Fibroblast of pulmonary artery (primary cell): ENCODE measurements at regions not wholly inside any gene's neighbourhood (a gene's known extent, or its start where the extent isn't known, plus 50 kb on each side); places are given as distances from the start of the nearest gene placed in this dataset.

Experiments used
- DNase-seq: peaks from one replicate; pipeline ENCODE4 v3.0.0-alpha.2; 2010; ENCODE audit warnings: low read depth
- H3K4me3 ChIP-seq: replicated peaks from 2 replicates; pipeline ENCODE4 v1.5.1; 2011; ENCODE audit warnings: low read depth, mild to moderate bottlenecking, control low read depth, low read length, moderate library complexity
- TF ChIP-seq, protein P1 (sequence below): IDR thresholded peaks from 2 replicates; pipeline ENCODE4 v1.5.1; 2011; ENCODE audit warnings: mild to moderate bottlenecking, control low read depth, low read length, inconsistent platforms; ENCODE audit errors: missing control alignments

DNA sequence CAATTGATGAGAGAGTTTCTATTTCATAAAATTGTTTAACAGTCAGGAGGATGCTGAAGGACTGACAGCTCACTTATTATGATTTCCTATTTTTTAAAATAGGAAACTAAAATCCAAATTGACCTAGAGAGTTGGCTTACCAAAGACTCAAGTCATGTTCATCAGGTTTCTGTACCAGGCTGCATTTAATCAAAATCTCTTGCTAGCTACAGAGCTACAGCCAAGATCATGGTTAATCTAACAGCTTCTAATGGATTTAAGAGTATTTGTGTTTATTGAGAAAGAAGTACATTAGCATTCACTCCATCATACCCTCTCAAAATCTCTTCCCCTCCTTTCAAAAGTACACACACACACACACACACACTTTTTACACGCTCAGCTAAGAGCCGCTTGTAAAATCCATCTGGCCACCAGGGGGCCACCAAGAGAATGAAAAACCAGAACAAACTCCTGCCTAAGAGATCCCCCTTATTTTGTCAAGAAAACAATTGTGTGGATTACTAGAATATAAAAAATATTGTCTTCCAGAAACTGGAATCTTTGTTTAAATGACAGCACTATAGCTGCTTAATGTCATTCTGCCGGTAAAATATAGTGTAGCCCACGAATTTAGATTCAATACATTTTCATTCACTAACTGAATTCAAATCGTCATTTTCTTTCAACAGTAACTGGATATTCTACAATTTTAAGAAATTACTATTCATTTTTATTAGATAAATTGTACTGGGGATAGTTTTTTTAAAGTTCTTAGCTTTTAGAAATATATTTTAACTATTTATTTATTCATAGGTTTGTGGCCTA, 334.0 kb downstream of the BTG1 start:
- DNase-seq = peak; percentile 82
- H3K4me3 ChIP-seq = no peak overlapping the region
- TF ChIP-seq, protein P1, sequence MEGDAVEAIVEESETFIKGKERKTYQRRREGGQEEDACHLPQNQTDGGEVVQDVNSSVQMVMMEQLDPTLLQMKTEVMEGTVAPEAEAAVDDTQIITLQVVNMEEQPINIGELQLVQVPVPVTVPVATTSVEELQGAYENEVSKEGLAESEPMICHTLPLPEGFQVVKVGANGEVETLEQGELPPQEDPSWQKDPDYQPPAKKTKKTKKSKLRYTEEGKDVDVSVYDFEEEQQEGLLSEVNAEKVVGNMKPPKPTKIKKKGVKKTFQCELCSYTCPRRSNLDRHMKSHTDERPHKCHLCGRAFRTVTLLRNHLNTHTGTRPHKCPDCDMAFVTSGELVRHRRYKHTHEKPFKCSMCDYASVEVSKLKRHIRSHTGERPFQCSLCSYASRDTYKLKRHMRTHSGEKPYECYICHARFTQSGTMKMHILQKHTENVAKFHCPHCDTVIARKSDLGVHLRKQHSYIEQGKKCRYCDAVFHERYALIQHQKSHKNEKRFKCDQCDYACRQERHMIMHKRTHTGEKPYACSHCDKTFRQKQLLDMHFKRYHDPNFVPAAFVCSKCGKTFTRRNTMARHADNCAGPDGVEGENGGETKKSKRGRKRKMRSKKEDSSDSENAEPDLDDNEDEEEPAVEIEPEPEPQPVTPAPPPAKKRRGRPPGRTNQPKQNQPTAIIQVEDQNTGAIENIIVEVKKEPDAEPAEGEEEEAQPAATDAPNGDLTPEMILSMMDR = peak; percentile 82

DNA sequence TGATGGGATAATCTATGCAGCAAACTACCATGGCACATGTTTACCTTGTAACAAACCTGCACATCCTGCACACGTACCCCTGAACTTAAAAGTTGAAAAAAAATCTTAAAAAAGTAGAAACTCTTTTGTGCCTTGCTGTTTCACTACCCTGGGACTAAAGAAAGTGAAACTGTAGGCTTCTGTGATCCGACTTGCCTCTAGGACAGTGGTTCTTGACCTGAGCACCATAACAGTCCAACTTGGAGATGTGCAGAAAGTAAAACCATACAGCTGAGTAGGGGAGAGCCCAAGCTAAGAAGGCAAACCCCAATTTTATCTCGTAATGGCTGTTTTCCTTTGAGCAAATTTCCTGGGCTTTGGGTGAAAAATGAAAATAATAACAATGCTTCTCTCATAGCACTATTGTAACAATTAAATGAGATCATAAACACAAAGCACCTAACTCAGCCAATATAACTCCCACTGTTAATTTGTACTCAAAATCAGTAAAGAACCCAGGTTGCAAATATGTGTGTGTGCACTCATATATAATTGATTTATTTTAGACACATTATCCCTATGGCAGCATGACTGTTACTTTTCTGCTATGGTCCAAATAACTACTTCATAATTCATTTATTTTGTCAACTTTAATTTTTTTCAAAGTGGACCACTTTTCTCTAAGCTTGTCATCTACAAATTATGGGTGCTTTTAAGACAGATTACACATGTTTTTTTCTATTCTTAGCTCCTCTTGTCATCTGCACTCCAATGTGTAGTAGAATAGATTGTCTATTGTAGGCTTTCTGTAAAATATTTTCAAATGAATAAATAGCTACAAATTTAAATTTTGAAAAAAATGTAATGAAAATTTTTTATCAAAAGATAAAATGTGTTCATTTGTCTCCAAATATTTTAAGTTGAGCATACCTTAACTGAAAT, 334.9 kb downstream of the BTG1 start:
- no peak for DNase-seq
- no peak overlapping the region for H3K4me3 ChIP-seq
- TF ChIP-seq, protein P1 = no peak

DNA sequence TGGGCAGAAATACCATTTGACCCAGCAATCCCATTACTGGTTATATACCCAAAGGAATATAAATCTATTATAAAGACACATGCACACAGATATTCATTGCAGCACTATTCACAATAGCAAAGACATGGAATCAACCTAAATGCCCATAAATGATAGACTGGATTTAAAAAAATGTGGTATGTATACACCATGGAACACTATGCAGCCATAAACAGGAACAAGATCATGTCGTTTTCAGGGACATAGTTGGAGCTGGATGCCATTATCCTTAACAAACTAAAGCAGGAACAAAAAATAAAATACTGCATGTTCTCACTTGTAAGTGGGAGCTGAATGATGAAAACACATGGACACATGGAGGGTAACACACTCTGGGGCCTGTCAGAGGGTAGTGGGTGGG, 335.6 kb downstream of the BTG1 start:
- no peak for DNase-seq
- TF ChIP-seq, protein P1 = no peak
- H3K4me3 ChIP-seq = no peak overlapping the region

DNA sequence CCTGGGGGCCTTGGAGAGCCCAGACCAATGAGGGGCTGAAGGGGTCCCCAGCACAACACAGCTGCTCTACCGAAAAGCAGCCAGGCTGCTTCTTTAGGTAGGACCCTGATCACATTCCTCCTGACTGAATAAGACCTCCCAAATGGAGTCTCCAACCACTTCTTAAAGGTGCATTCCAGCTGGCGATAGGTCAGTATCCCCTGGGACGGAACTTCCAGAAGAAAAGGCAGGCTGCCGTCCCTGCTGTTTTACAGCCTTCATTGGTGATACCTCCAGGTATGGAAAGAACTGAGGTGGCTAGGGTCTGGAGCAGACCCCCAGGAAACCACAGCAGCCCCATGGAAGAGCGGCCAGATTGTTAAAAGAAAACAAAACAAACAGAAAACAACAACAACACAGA, 340.6 kb downstream of the BTG1 start:
- H3K4me3 ChIP-seq = no peak overlapping the region
- no peak for DNase-seq
- TF ChIP-seq, protein P1 = no peak

DNA sequence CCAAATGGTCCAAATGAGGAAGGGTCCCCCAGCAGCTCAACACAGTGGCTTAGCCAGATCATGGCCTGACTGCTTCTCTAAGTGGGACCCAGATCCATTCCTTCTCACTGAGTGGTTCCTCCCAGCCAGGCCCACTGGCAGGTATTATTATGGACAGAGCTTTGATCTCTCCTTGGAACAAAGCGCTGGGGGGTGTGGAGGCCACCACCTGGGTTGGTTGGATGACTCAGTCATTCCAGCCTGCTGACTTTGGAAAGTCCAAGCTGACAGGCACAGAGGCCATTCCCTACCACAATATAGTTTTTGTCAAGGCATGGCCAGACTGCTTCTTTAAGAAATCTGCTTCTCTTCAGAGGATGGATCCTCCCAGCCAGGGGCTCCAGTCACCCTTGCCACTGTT, 341.1 kb downstream of the BTG1 start:
- H3K4me3 ChIP-seq = no peak overlapping the region
- no peak for DNase-seq
- TF ChIP-seq, protein P1 = no peak

DNA sequence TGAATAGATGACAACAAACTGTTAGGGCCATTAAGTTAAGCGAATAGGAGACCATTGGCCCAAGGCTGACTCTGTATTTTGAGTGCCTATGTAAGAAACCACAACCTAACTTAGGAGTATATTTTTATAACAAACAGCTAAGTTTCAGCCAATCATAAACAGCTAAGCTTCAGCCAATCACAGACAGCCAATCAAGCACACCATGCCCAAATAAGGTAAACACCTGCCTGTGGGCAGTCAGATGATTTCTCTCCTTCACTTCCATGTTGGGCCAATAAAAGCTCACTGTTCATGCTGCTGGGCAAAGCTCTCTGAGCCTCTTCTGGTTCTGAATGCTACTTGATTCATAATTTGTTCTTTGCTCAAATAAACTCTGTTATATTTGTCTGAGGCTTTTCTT, 344.6 kb downstream of the BTG1 start:
- DNase-seq = no peak
- H3K4me3 ChIP-seq = no peak overlapping the region
- TF ChIP-seq, protein P1 = no peak
